T-cell (primary cell): ENCODE measurements at regions not wholly inside any gene's neighbourhood (a gene's known extent, or its start where the extent isn't known, plus 50 kb on each side); places are given as distances from the start of the nearest gene placed in this dataset.
"Not testable (repeated sequence)": the region's sequence is repeated elsewhere in the genome, so short reads cannot be mapped to it uniquely, and the experiment has no call there.

ENCODE experiments used
- ATAC-seq, 4 experiments: fragments of 200-7000 bp in 3 of 4; fragments of 150-1000 bp in 1 of 4; cut with Tn5 transposase; replicated peaks in 1 of 4; 1 replicate in 3 of 4; 2 replicates in 1 of 4; pipeline ENCODE4 v1.10.0; 2021; ENCODE audit warnings: moderate library complexity in 3 of 4, mild to moderate bottlenecking in 2 of 4, moderate number of reproducible peaks in 1 of 4
- CTCF ChIA-PET, 2 donors: fragments of 300-600 bp; sonication (Branson Sonifier 250); formaldehyde crosslinking; loops; one replicate each; lab custom pipeline; 2022; ENCODE audit warnings: antibody characterized with exemption in 2 of 2; lab: Charles Lee
- POLR2A ChIA-PET, 2 donors: fragments of 300-600 bp; sonication (Branson Sonifier 250); formaldehyde crosslinking; loops; one replicate each; lab custom pipeline; 2022; ENCODE audit warnings: antibody characterized with exemption in 2 of 2; lab: Charles Lee
- DNase-seq, 35 experiments: peaks; one replicate each; pipeline versions ENCODE4 v3.0.0 to v3.0.0-alpha.2; 2013 to 2023
- H3K27ac ChIP-seq: one replicate; pipeline ENCODE4 v1.5.1; 2013; ENCODE audit warnings: low read length
- H3K27me3 ChIP-seq, 2 experiments: replicated peaks in 1 of 2; 1 replicate in 1 of 2; 2 replicates in 1 of 2; pipeline versions ENCODE4 v1.6.1 to v1.7.0; 2013; ENCODE audit warnings: low read length in 1 of 2, mixed read lengths in 1 of 2; ENCODE audit not compliant: control insufficient read depth in 2 of 2, insufficient read depth in 2 of 2; ENCODE audit errors: extremely low read depth in 1 of 2
- H3K36me3 ChIP-seq, 2 donors: 1 replicate in 1 of 2; 2 replicates in 1 of 2; pipeline versions ENCODE4 v1.6.1 to v1.7.0; 2013; ENCODE audit warnings: low read length in 1 of 2; ENCODE audit not compliant: control insufficient read depth in 2 of 2, insufficient read depth in 1 of 2; ENCODE audit errors: extremely low read depth in 1 of 2
- H3K4me1 ChIP-seq, 2 experiments: 1 replicate in 1 of 2; 2 replicates in 1 of 2; pipeline versions ENCODE4 v1.6.1 to v1.7.0; 2013; ENCODE audit warnings: low read length in 2 of 2, mixed read lengths in 1 of 2; ENCODE audit not compliant: insufficient read depth in 2 of 2, control insufficient read depth in 1 of 2; ENCODE audit errors: extremely low read depth in 1 of 2
- H3K4me3 ChIP-seq, 2 donors: 1 replicate in 1 of 2; 2 replicates in 1 of 2; pipeline versions ENCODE4 v1.5.1 to v1.7.0; 2013; ENCODE audit warnings: mild to moderate bottlenecking in 2 of 2, low read length in 1 of 2, moderate library complexity in 1 of 2; ENCODE audit not compliant: control insufficient read depth in 1 of 2; ENCODE audit errors: extremely low read depth in 1 of 2
- H3K9me3 ChIP-seq: 2 replicates; pipeline ENCODE4 v1.7.0; 2013
- H3K27ac Mint-ChIP-seq, 2 donors: one replicate each; pipeline ENCODE4 v1.8.0; 2020 to 2021; ENCODE audit warnings: mild to moderate bottlenecking in 2 of 2, mixed read lengths in 2 of 2
- H3K27me3 Mint-ChIP-seq, 2 donors: one replicate each; pipeline ENCODE4 v1.8.0; 2021 to 2022; ENCODE audit warnings: mixed read lengths in 2 of 2
- H3K36me3 Mint-ChIP-seq: one replicate; pipeline ENCODE4 v1.8.0; 2021; ENCODE audit warnings: mixed read lengths
- H3K4me1 Mint-ChIP-seq, 3 donors: one replicate each; pipeline ENCODE4 v1.8.0; 2020 to 2022; ENCODE audit warnings: mixed read lengths in 3 of 3, mild to moderate bottlenecking in 1 of 3
- H3K4me3 Mint-ChIP-seq, 3 donors: one replicate each; pipeline ENCODE4 v1.8.0; 2020 to 2022; ENCODE audit warnings: mild to moderate bottlenecking in 3 of 3, mixed read lengths in 3 of 3, moderate library complexity in 3 of 3
- H3K9me3 Mint-ChIP-seq, 3 donors: one replicate each; pipeline ENCODE4 v1.8.0; 2020 to 2022; ENCODE audit warnings: mixed read lengths in 3 of 3
- WGBS: methylation state at CpG from one replicate; pipeline ENCODE4 v1.1.5; 2013; ENCODE audit warnings: missing lambda C conversion rate; ENCODE audit not compliant: insufficient coverage; 5-methylcytosine and 5-hydroxymethylcytosine counted together

GRCh38 chr14:87034680-87035079 is 958.3 kb downstream of the GALC start:
- Mint-ChIP-seq H3K4me1 (no peaks in the 10 kb centered on the region), H3K9me3 (peaks cover 13 to 24% (median 16%) of the 10 kb centered on the region in 3 donors), H3K27me3 (no peaks in the 10 kb centered on the region), H3K27ac (no peak overlapping the region), H3K4me3 (no peak overlapping the region), H3K36me3 (no peaks in the 10 kb centered on the region)
- Histone ChIP-seq H3K27ac (no peak overlapping the region), H3K27me3 (no peaks in the 10 kb centered on the region), H3K9me3 (peaks cover 2% of the 10 kb centered on the region), H3K4me3 (no peak overlapping the region), H3K36me3 (no peaks in the 10 kb centered on the region), H3K4me1 (no peaks in the 10 kb centered on the region)
- DNase-seq (no peak), ATAC-seq (no peak)
- no CpG with 5 or more reads among the region's 1 CpG for WGBS
- ChIA-PET POLR2A (no interaction called here), CTCF (no interaction called here)

- no peaks in the 10 kb centered on the region for H3K4me1 Mint-ChIP-seq
- WGBS = 50% methylated on average over 1 of the region's 1 CpG
Measured at GRCh38 chr14:87030197-87030596, 962.8 kb downstream of the GALC start.

GRCh38 chr14:87020106-87020505 is 972.9 kb downstream of the GALC start:
- DNase-seq, H3K36me3 ChIP-seq: not testable (repeated sequence)

More at GRCh38 chr14:87030197-87030596, 962.8 kb downstream of the GALC start:
- Mint-ChIP-seq H3K27ac (no peak overlapping the region), H3K4me3 (no peak overlapping the region), H3K27me3 (no peaks in the 10 kb centered on the region), H3K36me3 (no peaks in the 10 kb centered on the region), H3K9me3 (peaks cover 12 to 17% (median 16%) of the 10 kb centered on the region in 3 donors)
- no peak for ATAC-seq
- Histone ChIP-seq H3K27ac (no peak overlapping the region), H3K9me3 (no peaks in the 10 kb centered on the region), H3K4me1 (no peaks in the 10 kb centered on the region), H3K36me3 (no peaks in the 10 kb centered on the region), H3K4me3 (no peak overlapping the region), H3K27me3 (no peaks in the 10 kb centered on the region)
- ChIA-PET POLR2A (no interaction called here), CTCF (no interaction called here)
- DNase-seq = no peak

GRCh38 chr14:87018294-87018693 is 974.7 kb downstream of the GALC start:
- no peaks in the 10 kb centered on the region for H3K36me3 Mint-ChIP-seq

More at GRCh38 chr14:87020106-87020505, 972.9 kb downstream of the GALC start:
- H3K4me1 ChIP-seq, CTCF ChIA-PET, ATAC-seq, H3K4me3 ChIP-seq, H3K4me1 Mint-ChIP-seq, H3K27me3 Mint-ChIP-seq, H3K27ac ChIP-seq, H3K36me3 Mint-ChIP-seq, H3K4me3 Mint-ChIP-seq, H3K27me3 ChIP-seq, H3K27ac Mint-ChIP-seq, H3K9me3 ChIP-seq, POLR2A ChIA-PET: not testable (repeated sequence)
- H3K9me3 Mint-ChIP-seq = peaks cover 4 to 10% (median 8%) of the 10 kb centered on the region in 3 donors
- no CpG with 5 or more reads among the region's 4 CpGs for WGBS

GRCh38 chr14:87017335-87017734 is 975.6 kb downstream of the GALC start:
- POLR2A ChIA-PET = no interaction called here
- 60% methylated on average over 1 of the region's 2 CpGs for WGBS
- H3K9me3 ChIP-seq = no peaks in the 10 kb centered on the region

More at GRCh38 chr14:87018294-87018693, 974.7 kb downstream of the GALC start:
- Mint-ChIP-seq H3K27me3 (no peaks in the 10 kb centered on the region), H3K4me1 (no peaks in the 10 kb centered on the region), H3K27ac (no peak overlapping the region), H3K4me3 (no peak overlapping the region), H3K9me3 (peaks cover 4 to 12% (median 10%) of the 10 kb centered on the region in 3 donors)
- Histone ChIP-seq H3K4me1 (no peaks in the 10 kb centered on the region), H3K4me3 (no peak overlapping the region), H3K9me3 (no peaks in the 10 kb centered on the region), H3K27ac (no peak overlapping the region), H3K27me3 (no peaks in the 10 kb centered on the region), H3K36me3 (no peaks in the 10 kb centered on the region)
- ChIA-PET CTCF (no interaction called here), POLR2A (no interaction called here)
- DNase-seq (no peak), ATAC-seq (no peak)
- WGBS = no CpG with 5 or more reads among the region's 1 CpG

GRCh38 chr14:87014856-87015255 is 978.1 kb downstream of the GALC start:
- Mint-ChIP-seq H3K27ac (no peak overlapping the region), H3K9me3 (peaks cover 2 to 17% (median 7%) of the 10 kb centered on the region in 3 donors), H3K27me3 (no peaks in the 10 kb centered on the region), H3K36me3 (no peaks in the 10 kb centered on the region), H3K4me3 (no peak overlapping the region), H3K4me1 (no peaks in the 10 kb centered on the region)
- WGBS = no CpG with 5 or more reads among the region's 3 CpGs
- ChIA-PET CTCF (no interaction called here), POLR2A (interaction anchor here in 1 of 2 donors (0.6 kb wide), 1 partner anchor 13 kb away, joined by 3 read pairs; no protein-coding TSS in a partner anchor)
- Histone ChIP-seq H3K9me3 (no peaks in the 10 kb centered on the region), H3K27me3 (no peaks in the 10 kb centered on the region), H3K4me1 (no peaks in the 10 kb centered on the region), H3K27ac (no peak overlapping the region), H3K4me3 (no peak overlapping the region), H3K36me3 (no peaks in the 10 kb centered on the region)
- ATAC-seq (no peak), DNase-seq (no peak)

More at GRCh38 chr14:87017335-87017734, 975.6 kb downstream of the GALC start:
- H3K4me3 Mint-ChIP-seq = no peak overlapping the region
- DNase-seq (no peak), ATAC-seq (no peak)
- Histone ChIP-seq H3K4me1 (no peaks in the 10 kb centered on the region), H3K27ac (no peak overlapping the region), H3K4me3 (no peak overlapping the region), H3K27me3 (no peaks in the 10 kb centered on the region), H3K36me3 (no peaks in the 10 kb centered on the region)
- H3K4me1 Mint-ChIP-seq = no peaks in the 10 kb centered on the region
- H3K27me3 Mint-ChIP-seq = no peaks in the 10 kb centered on the region
- H3K36me3 Mint-ChIP-seq = no peaks in the 10 kb centered on the region
- H3K27ac Mint-ChIP-seq = no peak overlapping the region
- peaks cover 4 to 12% (median 10%) of the 10 kb centered on the region in 3 donors for H3K9me3 Mint-ChIP-seq
- CTCF ChIA-PET = no interaction called here

- H3K4me1 Mint-ChIP-seq = no peaks in the 10 kb centered on the region
- H3K27ac Mint-ChIP-seq = no peak overlapping the region
- no peaks in the 10 kb centered on the region for H3K36me3 Mint-ChIP-seq
- no peak overlapping the region for H3K4me3 ChIP-seq
- ATAC-seq = no peak
- H3K27me3 ChIP-seq = no peaks in the 10 kb centered on the region
- H3K27ac ChIP-seq = no peak overlapping the region
- no peaks in the 10 kb centered on the region for H3K4me1 ChIP-seq
- no CpG with 5 or more reads among the region's 2 CpGs for WGBS
- no peaks in the 10 kb centered on the region for H3K27me3 Mint-ChIP-seq
- no peak for DNase-seq
- POLR2A ChIA-PET = no interaction called here
- H3K9me3 ChIP-seq = no peaks in the 10 kb centered on the region
- CTCF ChIA-PET = no interaction called here
- H3K4me3 Mint-ChIP-seq = no peak overlapping the region
- peaks cover 2 to 17% (median 7%) of the 10 kb centered on the region in 3 donors for H3K9me3 Mint-ChIP-seq
- no peaks in the 10 kb centered on the region for H3K36me3 ChIP-seq
Measured at GRCh38 chr14:87013583-87013982, 979.4 kb downstream of the GALC start.
